ENCODE measurements at regions not wholly inside any gene's neighbourhood (a gene's known extent, or its start where the extent isn't known, plus 50 kb on each side); places are given as distances from the start of the nearest gene placed in this dataset.
"Not testable (repeated sequence)": the region's sequence is repeated elsewhere in the genome, so short reads cannot be mapped to it uniquely, and the experiment has no call there.

GRCh38 chr2:84126084-84126483 lies 333.0 kb downstream of the SUCLG1 start:
- no peaks in the 10 kb centered on the region for H3K36me3 Mint-ChIP-seq (ENCODE audit: low read depth)
- H3K4me1 Mint-ChIP-seq (ENCODE audit: low read depth), result no peaks in the 10 kb centered on the region
- peaks cover 7% of the 10 kb centered on the region for H3K9me3 Mint-ChIP-seq (ENCODE audit: low read depth)
- no peaks in the 10 kb centered on the region for H3K27me3 Mint-ChIP-seq (ENCODE audit: low read depth)
- TF ChIP-seq CTCF (IDR thresholded peaks at IDR 0.05), result no peak
- DNase-seq (ENCODE audit: low spot score), result no peak
- no peak overlapping the region for H3K27ac Mint-ChIP-seq (ENCODE audit: unreplicated experiment)
- no peak overlapping the region for H3K4me3 Mint-ChIP-seq (ENCODE audit: unreplicated experiment)

DNA sequence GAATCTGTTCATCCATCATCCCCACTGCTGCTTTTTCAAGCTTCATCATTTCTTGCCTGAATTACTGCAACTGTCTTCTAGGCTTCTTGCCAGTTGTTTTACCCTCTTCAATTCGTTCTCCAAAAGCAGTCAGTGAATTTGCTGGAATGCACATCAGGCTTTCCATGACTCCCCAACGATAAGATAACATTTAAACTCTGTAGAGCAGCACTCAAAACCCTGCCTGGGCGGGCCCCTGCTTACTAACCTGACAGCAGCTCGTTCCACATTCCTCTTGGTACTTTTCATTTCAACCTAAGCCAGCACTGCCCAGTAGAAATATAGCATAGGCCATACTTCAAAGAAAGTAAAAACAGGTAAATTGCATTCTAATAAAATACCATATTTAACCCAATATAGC lies 342.9 kb downstream of the SUCLG1 start:
- Mint-ChIP-seq H3K9me3 (ENCODE audit: low read depth) (peaks cover 14% of the 10 kb centered on the region), H3K27ac (ENCODE audit: unreplicated experiment) (no peak overlapping the region), H3K4me1 (ENCODE audit: low read depth) (no peaks in the 10 kb centered on the region), H3K36me3 (ENCODE audit: low read depth) (no peaks in the 10 kb centered on the region), H3K27me3 (ENCODE audit: low read depth) (no peaks in the 10 kb centered on the region), H3K4me3 (ENCODE audit: unreplicated experiment) (no peak overlapping the region)
- no peak for DNase-seq (ENCODE audit: low spot score)
- no peak for TF ChIP-seq CTCF (IDR thresholded peaks at IDR 0.05)

GRCh38 chr2:84115173-84115857 lies 343.8 kb downstream of the SUCLG1 start:
- no peaks in the 10 kb centered on the region for H3K4me1 Mint-ChIP-seq (ENCODE audit: low read depth)
- no peaks in the 10 kb centered on the region for H3K27me3 Mint-ChIP-seq (ENCODE audit: low read depth)
- no peak for TF ChIP-seq CTCF (IDR thresholded peaks at IDR 0.05)
- no peak for DNase-seq (ENCODE audit: low spot score)
- H3K9me3 Mint-ChIP-seq (ENCODE audit: low read depth), result peaks cover 14% of the 10 kb centered on the region
- no peaks in the 10 kb centered on the region for H3K36me3 Mint-ChIP-seq (ENCODE audit: low read depth)
- H3K27ac Mint-ChIP-seq (ENCODE audit: unreplicated experiment), result no peak overlapping the region
- no peak overlapping the region for H3K4me3 Mint-ChIP-seq (ENCODE audit: unreplicated experiment)

DNA sequence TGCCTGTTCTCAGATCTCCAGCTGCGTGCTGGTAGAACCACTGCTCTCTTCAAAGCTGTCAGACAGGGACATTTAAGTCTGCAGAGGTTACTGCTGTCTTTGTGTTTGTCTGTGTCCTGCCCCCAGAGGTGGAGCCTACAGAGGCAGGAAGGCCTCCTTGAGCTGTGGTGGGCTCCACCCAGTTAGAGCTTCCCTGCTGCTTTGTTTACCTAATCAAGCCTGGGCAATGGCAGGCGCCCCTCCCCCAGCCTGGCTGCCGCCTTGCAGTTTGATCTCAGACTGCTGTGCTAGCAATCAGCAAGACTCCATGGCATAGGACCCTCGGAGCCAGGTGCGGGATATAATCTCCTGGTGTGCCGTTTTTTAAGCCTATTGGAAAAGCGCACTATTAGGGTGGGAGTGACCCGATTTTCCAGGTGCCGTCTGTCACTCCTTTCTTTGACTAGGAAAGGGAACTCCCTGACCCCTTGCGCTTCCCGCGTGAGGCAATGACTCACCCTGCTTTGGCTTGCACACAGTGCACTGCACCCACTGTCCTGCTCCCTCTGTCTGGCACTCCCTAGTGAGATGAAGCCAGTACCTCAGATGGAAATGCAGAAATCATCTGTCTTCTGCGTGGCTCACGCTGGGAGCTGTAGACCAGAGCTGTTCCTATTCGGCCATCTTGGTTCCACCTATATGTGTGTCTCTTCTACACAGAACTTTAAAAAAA lies 355.1 kb downstream of the SUCLG1 start:
- H3K27ac Mint-ChIP-seq (ENCODE audit: unreplicated experiment); H3K36me3 Mint-ChIP-seq (ENCODE audit: low read depth); H3K27me3 Mint-ChIP-seq (ENCODE audit: low read depth); H3K4me1 Mint-ChIP-seq (ENCODE audit: low read depth); DNase-seq (ENCODE audit: low spot score); H3K4me3 Mint-ChIP-seq (ENCODE audit: unreplicated experiment): not testable (repeated sequence)
- H3K9me3 Mint-ChIP-seq (ENCODE audit: low read depth), result peaks cover 30% of the 10 kb centered on the region

- Mint-ChIP-seq H3K27ac (ENCODE audit: unreplicated experiment) (no peak overlapping the region), H3K9me3 (ENCODE audit: low read depth) (peaks cover 28% of the 10 kb centered on the region), H3K4me1 (ENCODE audit: low read depth) (no peaks in the 10 kb centered on the region), H3K27me3 (ENCODE audit: low read depth) (no peaks in the 10 kb centered on the region), H3K4me3 (ENCODE audit: unreplicated experiment) (no peak overlapping the region), H3K36me3 (ENCODE audit: low read depth) (no peaks in the 10 kb centered on the region)
- no peak for DNase-seq (ENCODE audit: low spot score)
- TF ChIP-seq CTCF (IDR thresholded peaks at IDR 0.05), result no peak
Measured at GRCh38 chr2:84102274-84102673, 356.8 kb downstream of the SUCLG1 start.

DNA sequence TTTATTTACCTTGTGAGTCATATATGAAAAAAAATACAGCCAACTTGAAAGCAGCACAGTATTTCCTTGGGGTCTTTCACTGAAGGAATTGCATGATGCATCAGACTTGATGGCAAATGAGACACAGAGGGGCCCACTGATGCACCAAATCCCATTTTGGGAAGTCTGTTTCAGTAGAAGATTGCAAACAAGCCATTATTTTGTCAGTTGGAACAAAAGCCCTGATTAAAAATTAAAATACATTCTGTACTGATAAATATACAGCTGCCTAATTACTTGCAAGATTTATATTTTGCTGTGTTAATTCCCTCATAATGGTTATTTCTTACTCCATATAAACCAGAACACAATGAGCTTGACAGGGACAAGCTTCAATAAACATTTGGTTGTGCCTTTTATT lies 370.4 kb downstream of the SUCLG1 start:
- no peak for TF ChIP-seq CTCF (IDR thresholded peaks at IDR 0.05)
- Mint-ChIP-seq H3K4me3 (ENCODE audit: unreplicated experiment) (no peak overlapping the region), H3K27me3 (ENCODE audit: low read depth) (peaks cover 7% of the 10 kb centered on the region), H3K9me3 (ENCODE audit: low read depth) (peaks cover 6% of the 10 kb centered on the region), H3K4me1 (ENCODE audit: low read depth) (no peaks in the 10 kb centered on the region), H3K36me3 (ENCODE audit: low read depth) (no peaks in the 10 kb centered on the region), H3K27ac (ENCODE audit: unreplicated experiment) (no peak overlapping the region)
- no peak for DNase-seq (ENCODE audit: low spot score)

Data from chondrocyte (in vitro differentiated cells).